ENCODE measurements at regions not wholly inside any gene's neighbourhood (a gene's known extent, or its start where the extent isn't known, plus 50 kb on each side); places are given as distances from the start of the nearest gene placed in this dataset.

- no peak for DNase-seq (ENCODE audit: low read depth)
- TF ChIP-seq POLR2A (IDR thresholded peaks at IDR 0.05; ENCODE audit: extremely low read depth, insufficient read length) = no peak
- TF ChIP-seq, protein P1, sequence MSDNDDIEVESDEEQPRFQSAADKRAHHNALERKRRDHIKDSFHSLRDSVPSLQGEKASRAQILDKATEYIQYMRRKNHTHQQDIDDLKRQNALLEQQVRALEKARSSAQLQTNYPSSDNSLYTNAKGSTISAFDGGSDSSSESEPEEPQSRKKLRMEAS (IDR thresholded peaks at IDR 0.05; ENCODE audit: low read depth, low read length) = no peak
Observed at GRCh38 chr5:166810721-166811120, 1480.7 kb upstream of the WWC1 start.

DNA sequence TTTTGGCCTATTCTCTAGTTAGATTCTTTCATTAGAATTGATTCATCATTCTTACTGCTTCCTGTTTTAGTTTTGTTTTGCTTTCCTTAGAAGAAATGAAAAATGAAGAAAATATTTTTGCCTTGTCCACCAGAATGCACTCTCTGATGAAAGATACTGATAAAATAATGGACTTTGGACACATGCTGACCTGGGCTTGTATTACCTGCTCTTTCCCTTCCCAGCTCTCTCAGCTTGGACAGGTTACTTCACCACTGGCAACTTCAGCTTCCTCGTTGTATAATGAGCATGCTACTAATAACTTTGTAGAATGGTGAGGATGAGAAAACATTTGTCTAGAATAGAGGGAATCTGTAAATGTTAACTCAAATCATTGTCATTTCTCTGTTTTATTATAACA is 1468.1 kb upstream of the WWC1 start:
- H3K4me3 ChIP-seq (ENCODE audit: low read depth, low read length) = no peak overlapping the region
- TF ChIP-seq, protein P1 (IDR thresholded peaks at IDR 0.05; ENCODE audit: low read depth, low read length) = no peak
- TF ChIP-seq MYC (IDR thresholded peaks at IDR 0.05; ENCODE audit: low read depth, low read length) = no peak
- no peak for TF ChIP-seq POLR2A (IDR thresholded peaks at IDR 0.05; ENCODE audit: extremely low read depth, insufficient read length)
- DNase-seq (ENCODE audit: low read depth) = no peak

More at GRCh38 chr5:166810721-166811120, 1480.7 kb upstream of the WWC1 start:
- H3K4me3 ChIP-seq (ENCODE audit: low read depth, low read length) = no peak overlapping the region

GRCh38 chr5:166834246-166834645 is 1457.2 kb upstream of the WWC1 start:
- TF ChIP-seq, protein P1 (IDR thresholded peaks at IDR 0.05; ENCODE audit: low read depth, low read length) = no peak
- TF ChIP-seq, protein P2, sequence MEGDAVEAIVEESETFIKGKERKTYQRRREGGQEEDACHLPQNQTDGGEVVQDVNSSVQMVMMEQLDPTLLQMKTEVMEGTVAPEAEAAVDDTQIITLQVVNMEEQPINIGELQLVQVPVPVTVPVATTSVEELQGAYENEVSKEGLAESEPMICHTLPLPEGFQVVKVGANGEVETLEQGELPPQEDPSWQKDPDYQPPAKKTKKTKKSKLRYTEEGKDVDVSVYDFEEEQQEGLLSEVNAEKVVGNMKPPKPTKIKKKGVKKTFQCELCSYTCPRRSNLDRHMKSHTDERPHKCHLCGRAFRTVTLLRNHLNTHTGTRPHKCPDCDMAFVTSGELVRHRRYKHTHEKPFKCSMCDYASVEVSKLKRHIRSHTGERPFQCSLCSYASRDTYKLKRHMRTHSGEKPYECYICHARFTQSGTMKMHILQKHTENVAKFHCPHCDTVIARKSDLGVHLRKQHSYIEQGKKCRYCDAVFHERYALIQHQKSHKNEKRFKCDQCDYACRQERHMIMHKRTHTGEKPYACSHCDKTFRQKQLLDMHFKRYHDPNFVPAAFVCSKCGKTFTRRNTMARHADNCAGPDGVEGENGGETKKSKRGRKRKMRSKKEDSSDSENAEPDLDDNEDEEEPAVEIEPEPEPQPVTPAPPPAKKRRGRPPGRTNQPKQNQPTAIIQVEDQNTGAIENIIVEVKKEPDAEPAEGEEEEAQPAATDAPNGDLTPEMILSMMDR (IDR thresholded peaks at IDR 0.05; ENCODE audit: low read depth, low read length) = no peak
- no peak for TF ChIP-seq POLR2A (IDR thresholded peaks at IDR 0.05; ENCODE audit: extremely low read depth, insufficient read length)
- no peak for TF ChIP-seq MYC (IDR thresholded peaks at IDR 0.05; ENCODE audit: low read depth, low read length)
- H3K4me3 ChIP-seq (ENCODE audit: low read depth, low read length) = no peak overlapping the region
- DNase-seq (ENCODE audit: low read depth) = no peak

DNA sequence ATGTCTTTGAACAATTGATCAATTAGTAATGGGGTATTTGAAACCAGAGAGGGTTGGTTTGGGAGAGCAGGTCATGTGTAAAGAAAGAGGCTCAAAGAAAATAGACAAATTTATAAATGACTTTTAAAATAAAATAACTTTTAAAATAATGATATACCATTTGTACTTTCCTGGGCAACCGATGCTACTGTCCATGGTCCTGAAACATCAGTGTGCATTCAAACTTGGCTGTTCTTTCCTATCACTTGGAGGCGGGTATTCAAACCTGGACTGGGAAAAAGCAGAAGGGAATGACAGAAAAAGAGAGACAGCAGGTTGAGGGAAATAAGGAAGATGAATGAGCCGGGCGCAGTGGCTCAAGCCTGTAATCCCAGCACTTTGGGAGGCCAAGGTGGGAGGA is 1446.4 kb upstream of the WWC1 start:
- TF ChIP-seq, protein P1 (IDR thresholded peaks at IDR 0.05; ENCODE audit: low read depth, low read length) = no peak
- TF ChIP-seq, protein P2 (IDR thresholded peaks at IDR 0.05; ENCODE audit: low read depth, low read length) = no peak
- no peak for TF ChIP-seq MYC (IDR thresholded peaks at IDR 0.05; ENCODE audit: low read depth, low read length)
- TF ChIP-seq POLR2A (IDR thresholded peaks at IDR 0.05; ENCODE audit: extremely low read depth, insufficient read length) = no peak
- peak; percentile 11 for DNase-seq (ENCODE audit: low read depth)
- no peak overlapping the region for H3K4me3 ChIP-seq (ENCODE audit: low read depth, low read length)

DNA sequence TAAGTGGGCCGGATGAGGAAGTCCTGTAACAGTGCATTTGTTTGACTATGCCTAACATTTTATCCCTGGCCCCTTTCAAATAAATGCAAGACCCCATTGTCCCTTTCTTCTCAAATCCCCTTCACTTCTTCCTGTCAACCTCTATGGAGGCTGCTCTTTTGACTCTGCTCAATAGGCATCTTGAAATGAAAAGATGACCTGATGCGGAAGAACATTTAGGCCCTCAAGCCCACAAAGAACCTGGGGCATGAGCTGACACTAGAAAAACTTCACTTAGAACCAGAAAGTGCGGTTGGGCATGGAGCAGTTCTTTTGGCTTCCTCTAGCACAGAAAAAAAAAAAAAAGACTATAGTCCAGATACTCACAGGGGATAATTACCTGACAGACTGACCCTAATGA is 1434.7 kb upstream of the WWC1 start:
- no peak overlapping the region for H3K4me3 ChIP-seq (ENCODE audit: low read depth, low read length)
- no peak for DNase-seq (ENCODE audit: low read depth)
- TF ChIP-seq, protein P2 (IDR thresholded peaks at IDR 0.05; ENCODE audit: low read depth, low read length) = no peak
- no peak for TF ChIP-seq MYC (IDR thresholded peaks at IDR 0.05; ENCODE audit: low read depth, low read length)
- TF ChIP-seq POLR2A (IDR thresholded peaks at IDR 0.05; ENCODE audit: extremely low read depth, insufficient read length) = no peak

GRCh38 chr5:166860426-166860825 is 1431.0 kb upstream of the WWC1 start:
- no peak overlapping the region for H3K4me3 ChIP-seq (ENCODE audit: low read depth, low read length)
- TF ChIP-seq MYC (IDR thresholded peaks at IDR 0.05; ENCODE audit: low read depth, low read length) (no peak), POLR2A (IDR thresholded peaks at IDR 0.05; ENCODE audit: extremely low read depth, insufficient read length) (no peak)
- TF ChIP-seq, protein P1 (IDR thresholded peaks at IDR 0.05; ENCODE audit: low read depth, low read length) = no peak
- TF ChIP-seq, protein P2 (IDR thresholded peaks at IDR 0.05; ENCODE audit: low read depth, low read length) = no peak

GRCh38 chr5:166862581-166862980 is 1428.9 kb upstream of the WWC1 start:
- TF ChIP-seq, protein P1 (IDR thresholded peaks at IDR 0.05; ENCODE audit: low read depth, low read length) = no peak
- TF ChIP-seq, protein P2 (IDR thresholded peaks at IDR 0.05; ENCODE audit: low read depth, low read length) = no peak
- TF ChIP-seq POLR2A (IDR thresholded peaks at IDR 0.05; ENCODE audit: extremely low read depth, insufficient read length) (no peak), MYC (IDR thresholded peaks at IDR 0.05; ENCODE audit: low read depth, low read length) (no peak)
- DNase-seq (ENCODE audit: low read depth) = no peak
- H3K4me3 ChIP-seq (ENCODE audit: low read depth, low read length) = no peak overlapping the region

More at GRCh38 chr5:166860426-166860825, 1431.0 kb upstream of the WWC1 start:
- DNase-seq (ENCODE audit: low read depth) = peak; percentile 6

All from NB4 (cell line).